EH (cell line): ENCODE measurements at regions not wholly inside any gene's neighbourhood (a gene's known extent, or its start where the extent isn't known, plus 50 kb on each side); places are given as distances from the start of the nearest gene placed in this dataset.
"Not testable (repeated sequence)": the region's sequence is repeated elsewhere in the genome, so short reads cannot be mapped to it uniquely, and the experiment has no call there.

Source experiments
- DNase-seq: peaks from one replicate; pipeline ENCODE4 v3.0.0-alpha.2; 2015; ENCODE audit warnings: low read depth

DNA sequence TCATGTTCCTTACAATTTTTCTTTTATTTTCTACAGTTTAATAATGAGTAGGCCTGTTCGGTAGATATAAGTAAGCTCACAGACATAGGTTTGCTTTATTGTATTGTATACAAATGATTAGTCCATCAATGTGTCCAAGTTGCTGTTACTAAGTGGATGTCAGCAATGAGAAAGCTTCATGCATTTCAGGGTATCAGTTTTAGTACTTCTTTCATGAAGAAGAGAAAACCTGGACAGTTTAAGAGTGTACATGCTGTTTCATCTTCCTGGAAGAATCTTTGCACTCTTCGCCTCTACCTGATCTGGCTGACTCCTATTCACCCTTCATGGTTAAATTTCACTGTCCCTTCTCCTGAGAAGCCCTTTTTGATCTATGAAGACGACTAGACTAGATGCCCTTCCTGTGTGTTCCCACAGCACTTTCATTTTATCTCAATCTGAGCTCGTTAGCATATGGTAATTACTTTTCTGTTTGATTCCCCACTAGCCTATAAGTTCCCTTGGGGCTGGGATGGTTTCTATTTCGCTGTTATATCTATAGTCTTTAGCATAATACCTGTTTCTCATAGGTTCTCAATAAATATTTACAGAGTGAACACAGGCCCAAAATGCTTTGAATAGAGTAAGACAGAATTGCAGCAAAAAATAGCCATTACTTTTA is 70.7 kb downstream of the CETN3 start:
- DNase-seq, result no peak

DNA sequence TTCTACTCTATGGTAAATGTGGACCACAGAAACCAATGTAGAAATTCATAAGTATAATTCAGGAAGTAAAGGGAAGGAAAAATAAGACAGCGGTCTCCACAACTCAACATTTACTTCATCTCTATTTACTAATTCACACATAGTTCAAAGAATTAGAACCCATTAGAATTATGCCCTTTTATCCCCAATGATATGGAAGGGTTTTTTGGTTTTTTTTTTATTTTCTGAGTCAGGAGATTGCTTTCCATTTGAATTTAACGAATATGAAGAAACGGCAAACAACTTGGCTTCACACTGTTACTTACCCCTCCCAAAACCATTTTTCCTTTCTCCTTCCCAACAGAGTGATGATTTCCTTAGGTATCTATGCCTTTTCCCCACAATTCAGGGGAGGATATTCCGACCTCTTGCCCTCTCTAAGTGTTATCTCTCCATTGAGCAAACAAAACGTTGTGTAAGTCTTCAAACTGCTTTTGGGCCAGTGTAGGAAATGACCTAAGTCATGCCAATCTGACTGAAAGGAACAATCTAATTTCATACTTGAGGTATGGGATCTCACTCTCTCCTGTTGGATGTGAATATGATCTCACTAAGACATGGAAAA is 72.0 kb downstream of the CETN3 start:
- DNase-seq, result no peak

DNA sequence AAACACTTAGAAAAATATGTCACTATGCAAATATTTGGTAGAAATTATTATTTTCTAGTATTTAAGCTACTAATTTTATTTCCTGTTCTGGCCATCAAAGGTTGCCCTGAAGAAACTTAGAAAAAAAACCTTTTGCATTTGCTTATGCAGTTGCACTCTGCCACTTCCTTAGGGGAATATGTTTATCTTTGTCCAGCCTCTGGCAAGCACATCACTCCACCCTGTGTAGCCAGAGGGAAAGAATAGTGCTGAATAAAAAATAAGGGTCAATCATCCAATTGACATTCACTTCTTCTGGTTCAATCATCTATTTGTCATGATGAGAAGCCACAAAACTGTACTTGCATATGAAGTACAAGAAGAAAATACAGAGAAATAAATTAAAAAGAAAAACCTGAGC is 72.8 kb downstream of the CETN3 start:
- DNase-seq, result no peak

DNA sequence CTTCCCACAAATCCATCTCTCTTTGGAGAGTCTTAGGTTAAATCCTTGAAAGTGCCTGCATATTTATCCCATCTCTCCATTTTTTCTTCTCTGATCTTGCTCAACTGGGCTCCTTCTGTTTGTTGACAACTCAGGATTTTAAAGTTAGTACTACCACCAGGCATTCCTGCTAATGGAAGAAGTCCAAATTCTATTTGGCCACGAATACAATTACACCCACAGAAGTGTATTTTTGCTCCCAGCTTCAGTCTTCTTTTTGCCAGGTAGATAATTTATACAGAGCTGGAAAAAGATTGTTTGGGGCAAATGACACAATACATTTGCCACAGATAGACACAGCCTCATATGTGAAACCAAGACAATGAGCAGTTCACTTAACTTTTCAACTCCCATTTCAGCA is 74.8 kb downstream of the CETN3 start:
- DNase-seq, result no peak

DNA sequence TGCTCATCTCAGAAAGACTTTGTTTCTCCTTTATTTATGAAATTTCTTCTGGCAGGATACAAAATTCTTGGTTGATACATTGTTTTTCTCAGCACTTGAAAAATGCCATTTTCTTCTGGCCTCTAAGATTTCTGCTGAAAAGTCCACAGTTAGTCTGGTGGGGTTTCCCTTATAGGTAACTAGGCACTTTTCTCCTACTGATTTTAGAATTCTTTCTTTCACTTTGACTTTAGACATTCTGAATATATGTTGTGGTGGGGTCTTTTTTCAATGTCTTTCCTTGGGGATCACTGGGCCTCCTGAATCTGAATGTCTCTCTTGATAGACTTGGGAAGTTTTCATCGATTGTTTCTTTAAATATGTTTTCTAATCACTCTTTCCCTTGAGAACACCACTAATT is 79.6 kb downstream of the CETN3 start:
- no peak for DNase-seq

DNA sequence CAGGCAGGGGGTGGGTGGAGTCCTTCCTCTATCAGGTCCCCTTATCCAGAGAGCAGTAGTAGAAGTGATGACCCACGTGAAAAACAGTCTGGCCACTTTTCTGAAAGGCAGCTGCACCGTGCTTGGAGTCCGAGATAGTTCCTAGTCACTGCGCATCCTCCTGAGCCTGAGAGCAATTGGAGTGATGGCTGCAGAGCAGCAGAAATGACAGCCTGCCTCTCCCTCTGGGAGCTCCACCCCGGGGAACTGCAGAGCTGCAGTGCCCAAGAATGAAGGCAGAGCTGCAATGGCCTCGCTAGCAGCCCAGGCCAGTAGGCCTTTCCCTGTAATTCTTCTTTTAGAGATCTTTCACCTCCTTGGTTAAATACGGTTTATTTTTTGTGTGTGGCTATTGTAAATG is 82.6 kb downstream of the CETN3 start:
- DNase-seq, result no peak

DNA sequence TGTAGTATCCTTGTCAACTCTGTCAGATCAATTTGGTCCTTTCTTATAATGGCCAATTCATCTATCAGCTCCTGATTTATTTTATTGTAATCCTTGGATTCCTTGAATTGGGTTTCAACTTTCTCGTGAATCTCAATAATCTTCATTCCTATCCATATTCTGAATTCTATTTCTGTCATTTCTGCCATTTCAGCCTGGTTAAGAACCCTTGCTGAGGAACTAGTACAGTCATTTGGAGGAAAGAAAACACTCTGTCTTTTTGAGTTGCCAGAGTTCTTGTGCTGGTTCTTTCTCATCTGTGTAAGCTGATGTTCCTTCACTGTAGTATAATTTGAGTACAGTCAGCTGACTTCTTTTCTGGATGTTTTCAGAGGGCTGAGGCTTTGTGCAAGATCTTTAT is 84.5 kb downstream of the CETN3 start:
- no peak for DNase-seq

DNA sequence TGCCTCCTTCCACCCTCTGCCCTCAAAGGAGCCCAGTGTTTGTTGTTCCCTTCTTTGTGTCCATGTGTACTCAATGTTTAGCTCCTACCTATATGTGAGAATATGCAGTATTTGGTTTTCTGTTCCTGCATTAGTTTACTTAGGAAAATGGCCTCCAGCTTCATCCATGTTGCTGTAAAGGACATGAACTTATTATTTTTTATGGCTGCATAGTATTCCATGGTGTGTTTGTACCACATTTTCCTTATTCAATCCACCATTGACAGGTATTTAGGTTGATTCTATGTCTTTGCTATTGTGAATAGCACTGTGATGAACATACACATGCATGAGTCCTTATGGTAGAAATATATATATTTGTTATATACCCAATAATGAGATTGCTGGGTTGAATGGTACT is 89.2 kb downstream of the CETN3 start:
- not testable (repeated sequence) for DNase-seq

DNA sequence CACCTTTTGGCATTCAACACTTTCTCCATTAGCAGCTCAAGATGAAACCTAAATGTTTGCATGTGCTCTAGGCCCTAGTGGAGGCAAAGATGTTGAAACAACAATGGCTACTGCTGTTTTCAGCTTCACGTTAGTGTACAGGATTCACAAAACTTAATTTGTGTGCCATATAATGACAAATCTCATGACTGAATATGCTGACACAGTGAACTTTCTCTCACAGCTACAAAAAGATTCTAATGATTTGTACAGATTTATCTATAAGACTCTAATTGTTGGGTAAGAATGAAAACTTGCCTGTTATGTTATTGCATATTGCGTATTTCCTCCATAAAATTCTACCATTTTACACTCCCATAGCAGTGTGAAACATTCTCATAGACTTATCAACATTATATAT is 97.5 kb downstream of the CETN3 start:
- DNase-seq, result no peak

DNA sequence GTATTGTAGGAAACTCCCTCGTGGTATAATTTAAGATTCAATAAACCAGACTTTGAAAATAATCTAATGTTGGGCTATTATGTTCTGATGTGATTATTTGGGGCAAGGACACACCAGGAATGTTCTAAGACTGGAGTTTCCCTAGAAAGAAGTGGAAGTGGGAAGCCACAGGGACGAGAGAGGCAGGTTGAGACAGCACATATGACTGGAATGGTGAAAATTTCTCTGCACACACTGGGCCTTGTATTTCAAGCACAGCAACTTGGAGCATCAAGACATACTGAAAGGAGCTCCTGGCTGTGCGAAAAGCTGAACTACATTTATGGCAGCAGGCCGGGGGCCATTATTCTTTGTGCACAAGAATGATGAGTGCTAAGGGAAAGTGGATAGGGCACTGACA is 98.2 kb downstream of the CETN3 start:
- no peak for DNase-seq

DNA sequence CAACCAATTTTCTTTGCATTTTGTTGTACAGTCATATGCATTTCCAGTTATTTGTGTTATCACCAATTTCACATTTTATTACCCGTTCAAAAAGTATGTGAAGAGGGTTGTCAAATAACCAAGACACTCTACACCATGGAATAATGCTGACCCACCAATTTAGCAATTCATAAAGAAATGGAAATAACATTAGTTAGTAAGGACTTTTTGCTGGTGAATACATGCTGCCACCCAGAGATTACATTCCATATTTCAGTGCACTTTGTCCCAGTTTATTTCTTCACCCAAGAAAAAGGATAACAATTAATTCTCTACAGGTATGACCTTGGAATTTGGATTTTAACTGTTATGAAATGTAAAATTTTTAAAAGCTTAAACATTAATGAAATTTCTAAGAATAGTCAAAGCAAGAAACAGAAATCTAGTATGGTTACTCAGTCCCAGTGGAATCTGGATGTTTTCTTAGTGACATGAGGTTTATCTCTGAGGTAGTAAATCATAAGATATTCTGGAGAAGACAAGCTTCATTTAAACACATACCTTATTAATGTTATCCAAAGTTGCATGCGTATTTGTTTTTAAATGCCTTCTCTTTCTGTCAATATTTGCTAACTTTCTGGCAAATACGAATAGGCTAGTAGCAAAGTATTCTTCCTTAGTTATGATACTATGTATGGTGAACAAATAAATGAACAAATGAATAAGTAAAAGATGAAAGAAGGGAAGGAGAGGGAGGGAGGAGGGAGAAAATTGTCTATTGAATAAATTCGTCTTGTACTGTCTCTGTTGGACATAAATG is 100.6 kb downstream of the CETN3 start:
- DNase-seq, result no peak

DNA sequence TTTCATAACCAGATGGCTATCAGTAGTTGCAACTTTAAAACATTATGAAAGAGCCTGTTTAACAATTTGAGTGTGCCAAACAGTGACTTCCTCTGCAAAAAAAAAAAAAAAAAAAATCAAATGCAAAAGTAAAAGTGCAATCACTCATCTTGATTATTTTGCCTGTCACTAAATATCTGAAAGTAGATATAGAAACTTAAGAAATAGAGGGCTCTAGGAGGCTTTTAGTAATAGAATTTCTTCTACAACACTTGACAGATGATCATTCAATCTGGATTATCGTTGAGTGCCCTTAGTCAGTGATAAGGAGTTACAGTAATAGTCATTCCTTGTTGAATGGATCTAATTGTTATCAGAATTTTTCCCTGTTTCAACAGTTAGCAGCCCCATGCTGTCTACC is 101.8 kb downstream of the CETN3 start:
- no peak for DNase-seq

DNA sequence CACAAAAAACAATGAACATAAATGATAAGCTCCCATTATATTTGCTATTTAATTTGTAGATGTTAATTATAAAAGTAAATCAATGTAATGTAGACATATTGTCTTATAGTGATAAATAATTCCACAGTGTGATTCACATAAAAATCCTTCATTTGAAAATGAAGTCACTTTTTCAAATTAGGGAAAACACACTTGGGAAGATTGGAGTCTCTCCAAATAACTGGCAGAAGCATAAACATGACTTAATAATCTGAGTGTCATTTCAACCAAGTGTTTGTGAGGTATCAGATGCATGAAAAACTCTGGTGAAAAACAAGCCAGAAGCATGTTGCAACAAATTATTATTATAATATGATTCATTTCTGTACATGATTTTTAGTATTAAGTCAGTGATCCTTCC is 102.2 kb downstream of the CETN3 start:
- DNase-seq, result no peak

DNA sequence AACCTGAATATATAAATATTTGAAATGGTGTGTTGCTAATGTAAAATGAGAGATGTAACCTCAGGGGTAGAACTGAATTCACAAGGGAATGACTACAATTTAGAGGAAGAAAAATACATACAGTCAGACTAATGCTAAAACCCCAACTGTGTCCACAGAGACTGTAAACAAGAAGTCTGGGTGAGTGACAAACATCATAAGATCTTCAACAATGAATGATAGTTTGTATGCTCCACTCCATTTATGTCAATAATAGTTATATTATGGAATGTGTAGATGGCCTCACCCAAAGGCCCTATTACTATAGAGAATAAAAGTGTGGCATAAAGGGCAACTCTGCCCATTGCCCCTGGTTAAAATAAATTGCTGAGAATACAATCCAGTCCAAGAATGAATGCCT is 102.9 kb downstream of the CETN3 start:
- no peak for DNase-seq

DNA sequence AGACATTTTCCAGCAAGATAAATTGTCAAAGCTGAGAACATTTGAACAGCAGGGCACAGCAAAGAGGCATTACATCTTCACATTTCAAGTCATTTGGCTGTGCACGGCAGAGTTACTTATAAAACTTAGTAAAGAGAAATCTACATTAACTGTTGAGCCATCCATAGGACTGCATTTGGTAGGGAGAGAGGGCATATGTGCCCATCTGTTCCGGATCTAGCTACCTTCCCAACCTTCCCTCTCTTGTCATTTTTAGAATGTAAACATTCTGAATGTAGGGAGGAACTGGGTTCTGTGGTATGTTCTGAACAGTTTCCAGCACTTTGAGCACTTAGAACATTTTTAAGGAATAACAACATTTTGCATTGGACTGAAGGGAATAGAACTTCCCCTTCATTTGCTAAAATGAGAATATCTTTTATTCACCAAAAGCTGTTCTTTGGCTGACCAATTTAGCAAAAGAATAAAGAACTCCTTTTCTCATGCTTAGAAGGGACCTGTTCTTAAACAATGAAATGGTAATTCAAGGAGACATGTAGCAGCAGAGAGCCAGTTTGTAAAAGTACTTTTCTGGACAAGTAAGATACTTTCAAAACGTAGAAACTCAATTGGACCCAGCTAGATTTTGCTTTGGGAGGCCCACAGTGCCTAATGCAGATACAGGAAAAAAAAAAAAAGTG is 104.4 kb downstream of the CETN3 start:
- DNase-seq, result no peak

DNA sequence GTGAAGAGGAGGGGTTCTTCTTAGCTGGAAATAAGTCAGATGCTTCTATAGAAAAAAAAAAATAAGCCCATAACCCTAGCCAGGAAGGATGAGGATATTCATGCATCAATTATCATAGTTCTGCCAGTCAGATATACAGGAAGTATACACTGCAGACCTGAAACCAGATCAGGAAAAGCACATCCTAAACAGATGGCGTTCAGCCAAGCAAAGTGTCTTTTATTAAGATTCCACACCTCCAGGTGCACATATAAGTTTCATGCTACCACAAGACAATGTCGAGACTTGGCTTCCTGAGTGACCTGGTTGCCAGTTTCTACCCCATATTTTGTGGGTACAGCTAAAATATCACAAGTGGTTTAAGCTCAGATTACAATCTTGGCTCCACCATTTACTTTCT is 108.3 kb downstream of the CETN3 start:
- no peak for DNase-seq

DNA sequence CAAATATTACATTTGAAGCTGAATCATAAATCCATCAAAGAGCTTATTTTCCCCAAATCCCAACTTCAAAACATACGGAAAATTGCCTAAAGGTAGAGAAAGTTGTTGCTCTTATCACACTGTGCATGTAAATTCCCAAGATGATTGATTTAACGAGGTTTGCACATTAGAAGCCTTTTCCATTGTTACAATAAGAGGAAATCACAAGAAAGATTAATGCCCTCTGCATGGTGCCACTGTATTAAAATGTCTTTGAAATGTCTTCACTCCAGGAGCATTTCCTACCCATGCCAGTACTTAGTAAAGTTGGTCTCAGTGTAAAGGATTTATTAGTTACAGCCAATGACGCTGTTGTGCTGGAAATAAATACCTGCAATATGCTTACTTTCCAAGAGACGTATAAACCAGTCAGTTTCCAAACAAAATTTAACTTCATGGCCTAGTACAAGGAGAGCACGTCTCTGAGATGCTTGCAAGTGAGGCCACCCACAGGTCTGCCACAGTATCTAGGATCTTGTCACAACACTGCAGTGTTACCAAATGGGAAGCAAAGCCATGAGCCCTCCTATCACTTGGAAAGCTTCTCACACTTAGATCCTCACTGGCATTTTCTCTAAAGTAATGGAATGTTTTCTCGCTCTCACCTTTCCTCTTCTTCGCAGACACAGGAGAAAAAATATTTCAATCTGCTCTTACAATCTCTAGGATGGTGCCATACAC is 112.4 kb downstream of the CETN3 start:
- no peak for DNase-seq

DNA sequence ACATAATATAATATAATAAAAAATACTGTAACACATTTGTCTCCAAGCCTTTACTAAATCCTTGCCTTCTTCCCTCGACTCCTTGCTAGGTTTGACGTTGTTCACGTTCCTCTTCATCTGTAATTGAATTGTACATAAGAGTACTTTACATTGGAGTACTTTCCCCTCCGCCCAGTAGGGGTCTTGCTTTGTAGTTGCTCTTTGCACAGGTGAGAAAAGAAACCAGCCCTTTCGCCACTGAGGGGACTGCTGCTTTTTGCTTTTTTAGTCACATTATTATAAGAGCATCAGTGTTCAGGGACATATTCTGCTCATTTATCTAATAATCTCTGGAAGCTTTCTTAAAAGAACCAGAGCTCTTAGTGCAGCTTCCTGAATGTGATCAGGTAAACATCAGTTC is 115.0 kb downstream of the CETN3 start:
- no peak for DNase-seq

DNA sequence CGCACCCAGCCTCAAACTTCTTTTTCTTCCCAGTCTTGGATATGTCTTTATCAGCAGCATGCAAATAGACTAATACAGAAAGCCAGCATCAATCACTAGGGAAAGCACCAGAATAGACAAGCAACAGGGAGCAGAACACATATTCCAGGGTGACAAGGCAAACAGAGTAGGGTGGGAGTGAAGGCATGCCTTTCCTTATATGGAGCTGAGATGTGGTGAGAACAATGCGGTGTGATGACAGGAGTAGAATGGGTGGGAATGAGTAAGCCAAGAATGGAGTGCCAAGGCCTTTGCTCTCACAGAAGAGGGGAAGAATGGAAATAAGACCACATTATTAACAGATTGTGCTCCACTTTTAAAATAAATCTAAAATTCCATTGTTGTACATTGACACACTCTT is 115.6 kb downstream of the CETN3 start:
- DNase-seq, result peak; percentile 18

DNA sequence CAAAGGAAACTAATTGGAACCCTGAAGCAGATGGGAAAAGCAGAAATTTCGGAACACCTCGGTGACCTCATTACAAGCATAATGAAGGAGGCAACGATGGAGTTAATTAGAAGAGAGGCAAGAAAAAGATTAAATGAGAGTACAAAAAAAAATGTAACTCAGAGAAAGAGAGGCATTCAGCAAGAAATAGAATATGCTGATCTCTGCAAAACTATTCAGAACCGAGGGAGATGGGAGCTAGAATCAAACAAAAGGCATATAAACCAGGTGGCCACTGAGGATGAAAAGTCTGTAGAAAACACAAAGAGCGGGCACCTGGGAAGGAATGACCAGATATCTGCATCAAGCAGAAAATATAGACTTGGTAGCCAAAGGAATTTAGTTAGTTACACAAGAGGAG is 118.9 kb downstream of the CETN3 start:
- DNase-seq, result no peak

DNA sequence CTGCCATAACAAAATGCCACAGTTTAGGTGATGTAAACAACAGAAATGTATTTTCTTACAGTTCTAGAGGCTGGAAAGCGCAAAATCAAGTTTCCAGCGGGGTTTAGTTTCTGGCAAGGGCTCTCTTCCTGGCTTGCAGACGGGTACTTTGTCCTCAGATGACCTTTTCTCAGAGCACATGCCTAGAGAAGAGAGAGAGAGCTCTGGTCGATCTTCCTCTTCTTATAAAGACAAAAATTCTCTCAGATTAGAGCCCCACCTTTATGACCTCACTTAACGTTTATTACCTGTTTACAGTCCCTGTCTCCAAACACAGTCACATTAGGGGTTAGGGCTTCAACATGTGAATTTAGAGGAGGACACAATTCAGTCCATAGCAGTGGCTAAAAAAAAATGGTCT is 119.7 kb downstream of the CETN3 start:
- DNase-seq, result peak; percentile 1

DNA sequence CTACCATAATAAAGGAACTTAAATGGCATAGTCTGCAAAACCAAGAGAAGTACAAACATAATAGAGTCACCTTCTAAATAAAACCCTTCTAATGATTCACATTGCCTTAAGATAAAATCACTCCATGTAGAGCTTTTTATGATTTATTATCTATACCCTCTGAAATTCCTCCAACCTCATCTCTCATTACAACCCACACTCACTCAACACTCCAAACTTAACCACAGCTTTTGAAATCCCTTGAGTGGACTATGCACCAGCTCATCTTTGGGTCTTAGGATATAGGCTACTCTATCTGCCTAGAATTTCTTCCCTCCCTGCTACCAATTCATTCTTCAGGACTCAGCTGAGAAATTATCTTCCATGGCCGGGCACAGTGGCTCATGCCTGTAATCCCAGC is 122.5 kb downstream of the CETN3 start:
- DNase-seq, result no peak
